ENCODE measurements at regions not wholly inside any gene's neighbourhood (a gene's known extent, or its start where the extent isn't known, plus 50 kb on each side); places are given as distances from the start of the nearest gene placed in this dataset.

GRCh38 chr18:51417643-51418483, 220.4 kb upstream of the MEX3C start:
- no peak for DNase-seq (ENCODE audit: extremely low read depth, insufficient read length)
- no peak overlapping the region for H3K4me3 ChIP-seq (replicated peaks; ENCODE audit: low read depth, low read length)
- no peak for TF ChIP-seq CTCF (IDR thresholded peaks at IDR 0.05; ENCODE audit: insufficient read depth, low read length, poor library complexity, severe bottlenecking)

GRCh38 chr18:51425475-51425874, 228.0 kb upstream of the MEX3C start:
- Histone ChIP-seq H3K36me3 (ENCODE audit: control insufficient read depth, insufficient read depth, low read length) (no peaks in the 10 kb centered on the region), H3K4me3 (replicated peaks; ENCODE audit: low read depth, low read length) (no peak overlapping the region), H3K27me3 (replicated peaks; ENCODE audit: control insufficient read depth, insufficient read depth, low read length) (no peaks in the 10 kb centered on the region)
- peak; percentile 42 for DNase-seq (ENCODE audit: extremely low read depth, insufficient read length)
- TF ChIP-seq CTCF (IDR thresholded peaks at IDR 0.05; ENCODE audit: insufficient read depth, low read length, poor library complexity, severe bottlenecking) = no peak

More at GRCh38 chr18:51417643-51418483, 220.4 kb upstream of the MEX3C start:
- Histone ChIP-seq H3K27me3 (replicated peaks; ENCODE audit: control insufficient read depth, insufficient read depth, low read length) (no peaks in the 10 kb centered on the region), H3K36me3 (ENCODE audit: control insufficient read depth, insufficient read depth, low read length) (no peaks in the 10 kb centered on the region)

- no peak for TF ChIP-seq CTCF (IDR thresholded peaks at IDR 0.05; ENCODE audit: insufficient read depth, low read length, poor library complexity, severe bottlenecking)
- DNase-seq (ENCODE audit: extremely low read depth, insufficient read length) = peak; percentile 26
- H3K4me3 ChIP-seq (replicated peaks; ENCODE audit: low read depth, low read length) = no peak overlapping the region
- H3K36me3 ChIP-seq (ENCODE audit: control insufficient read depth, insufficient read depth, low read length) = no peaks in the 10 kb centered on the region
- H3K27me3 ChIP-seq (replicated peaks; ENCODE audit: control insufficient read depth, insufficient read depth, low read length) = no peaks in the 10 kb centered on the region
Measured at GRCh38 chr18:51425889-51426288, 228.4 kb upstream of the MEX3C start.

GRCh38 chr18:51426996-51427395, 229.5 kb upstream of the MEX3C start:
- no peak overlapping the region for H3K4me3 ChIP-seq (replicated peaks; ENCODE audit: low read depth, low read length)
- no peak for DNase-seq (ENCODE audit: extremely low read depth, insufficient read length)
- H3K36me3 ChIP-seq (ENCODE audit: control insufficient read depth, insufficient read depth, low read length) = no peaks in the 10 kb centered on the region
- TF ChIP-seq CTCF (IDR thresholded peaks at IDR 0.05; ENCODE audit: insufficient read depth, low read length, poor library complexity, severe bottlenecking) = no peak
- no peaks in the 10 kb centered on the region for H3K27me3 ChIP-seq (replicated peaks; ENCODE audit: control insufficient read depth, insufficient read depth, low read length)

- DNase-seq (ENCODE audit: extremely low read depth, insufficient read length) = no peak
- TF ChIP-seq CTCF (IDR thresholded peaks at IDR 0.05; ENCODE audit: insufficient read depth, low read length, poor library complexity, severe bottlenecking) = no peak
- Histone ChIP-seq H3K4me3 (replicated peaks; ENCODE audit: low read depth, low read length) (no peak overlapping the region), H3K36me3 (ENCODE audit: control insufficient read depth, insufficient read depth, low read length) (no peaks in the 10 kb centered on the region), H3K27me3 (replicated peaks; ENCODE audit: control insufficient read depth, insufficient read depth, low read length) (no peaks in the 10 kb centered on the region)
Measured at GRCh38 chr18:51429644-51430043, 232.2 kb upstream of the MEX3C start.

Data from GM06990 (cell line).